ENCODE measurements at regions not wholly inside any gene's neighbourhood (a gene's known extent, or its start where the extent isn't known, plus 50 kb on each side); places are given as distances from the start of the nearest gene placed in this dataset.
A peak's percentile ranks its signal among the peaks of the same experiment; 100 is the strongest.

- no peak for DNase-seq (ENCODE audit: low read depth)
- H3K36me3 ChIP-seq (ENCODE audit: control insufficient read depth, insufficient read depth, low read length, severe bottlenecking): no peaks in the 10 kb centered on the region
- H3K4me1 ChIP-seq (ENCODE audit: control insufficient read depth, insufficient read depth, low read length): peaks cover 8% of the 10 kb centered on the region
- no peak overlapping the region for H3K4me3 ChIP-seq (ENCODE audit: low read length)
- H3K9ac ChIP-seq (ENCODE audit: low read length): no peak overlapping the region
- no peaks in the 10 kb centered on the region for H3K27me3 ChIP-seq (replicated peaks; ENCODE audit: control insufficient read depth, insufficient read depth, low read length)
- H3K9me3 ChIP-seq (ENCODE audit: control insufficient read depth, low read length): peaks cover 3% of the 10 kb centered on the region
Measured at GRCh38 chr2:168300460-168300859, 53.1 kb upstream of the STK39 start.

GRCh38 chr2:168304024-168304681, 56.8 kb upstream of the STK39 start:
- H3K9me3 ChIP-seq (ENCODE audit: control insufficient read depth, low read length): peaks cover 18% of the 10 kb centered on the region
- H3K9ac ChIP-seq (ENCODE audit: low read length): no peak overlapping the region
- no peak overlapping the region for H3K4me3 ChIP-seq (ENCODE audit: low read length)
- DNase-seq (ENCODE audit: low read depth): no peak
- H3K27me3 ChIP-seq (replicated peaks; ENCODE audit: control insufficient read depth, insufficient read depth, low read length): no peaks in the 10 kb centered on the region
- peaks cover 8% of the 10 kb centered on the region for H3K4me1 ChIP-seq (ENCODE audit: control insufficient read depth, insufficient read depth, low read length)
- no peaks in the 10 kb centered on the region for H3K36me3 ChIP-seq (ENCODE audit: control insufficient read depth, insufficient read depth, low read length, severe bottlenecking)

GRCh38 chr2:168307379-168307778, 60.0 kb upstream of the STK39 start:
- no peaks in the 10 kb centered on the region for H3K36me3 ChIP-seq (ENCODE audit: control insufficient read depth, insufficient read depth, low read length, severe bottlenecking)
- H3K4me3 ChIP-seq (ENCODE audit: low read length): no peak overlapping the region
- no peak overlapping the region for H3K9ac ChIP-seq (ENCODE audit: low read length)
- peaks cover 18% of the 10 kb centered on the region for H3K9me3 ChIP-seq (ENCODE audit: control insufficient read depth, low read length)
- H3K4me1 ChIP-seq (ENCODE audit: control insufficient read depth, insufficient read depth, low read length): no peaks in the 10 kb centered on the region
- DNase-seq (ENCODE audit: low read depth): no peak
- H3K27me3 ChIP-seq (replicated peaks; ENCODE audit: control insufficient read depth, insufficient read depth, low read length): no peaks in the 10 kb centered on the region

GRCh38 chr2:168310580-168310979, 63.2 kb upstream of the STK39 start:
- Histone ChIP-seq H3K27me3 (replicated peaks; ENCODE audit: control insufficient read depth, insufficient read depth, low read length) (no peaks in the 10 kb centered on the region), H3K4me3 (ENCODE audit: low read length) (no peak overlapping the region), H3K9ac (ENCODE audit: low read length) (no peak overlapping the region), H3K36me3 (ENCODE audit: control insufficient read depth, insufficient read depth, low read length, severe bottlenecking) (no peaks in the 10 kb centered on the region), H3K9me3 (ENCODE audit: control insufficient read depth, low read length) (peaks cover 19% of the 10 kb centered on the region), H3K4me1 (ENCODE audit: control insufficient read depth, insufficient read depth, low read length) (no peaks in the 10 kb centered on the region)
- DNase-seq (ENCODE audit: low read depth): no peak

GRCh38 chr2:168311261-168311910, 64.0 kb upstream of the STK39 start:
- no peak for DNase-seq (ENCODE audit: low read depth)
- Histone ChIP-seq H3K9ac (ENCODE audit: low read length) (no peak overlapping the region), H3K4me1 (ENCODE audit: control insufficient read depth, insufficient read depth, low read length) (no peaks in the 10 kb centered on the region), H3K9me3 (ENCODE audit: control insufficient read depth, low read length) (peaks cover 12% of the 10 kb centered on the region), H3K27me3 (replicated peaks; ENCODE audit: control insufficient read depth, insufficient read depth, low read length) (no peaks in the 10 kb centered on the region), H3K36me3 (ENCODE audit: control insufficient read depth, insufficient read depth, low read length, severe bottlenecking) (no peaks in the 10 kb centered on the region), H3K4me3 (ENCODE audit: low read length) (no peak overlapping the region)

GRCh38 chr2:168312036-168312822, 64.8 kb upstream of the STK39 start:
- Histone ChIP-seq H3K4me3 (ENCODE audit: low read length) (no peak overlapping the region), H3K9me3 (ENCODE audit: control insufficient read depth, low read length) (peaks cover 9% of the 10 kb centered on the region), H3K9ac (ENCODE audit: low read length) (no peak overlapping the region), H3K4me1 (ENCODE audit: control insufficient read depth, insufficient read depth, low read length) (no peaks in the 10 kb centered on the region), H3K27me3 (replicated peaks; ENCODE audit: control insufficient read depth, insufficient read depth, low read length) (no peaks in the 10 kb centered on the region), H3K36me3 (ENCODE audit: control insufficient read depth, insufficient read depth, low read length, severe bottlenecking) (no peaks in the 10 kb centered on the region)
- no peak for DNase-seq (ENCODE audit: low read depth)

- DNase-seq (ENCODE audit: low read depth): no peak
- H3K9me3 ChIP-seq (ENCODE audit: control insufficient read depth, low read length): peaks cover 5% of the 10 kb centered on the region
Measured at GRCh38 chr2:168314236-168314635, 66.8 kb upstream of the STK39 start.

GRCh38 chr2:168315331-168316072, 68.1 kb upstream of the STK39 start:
- peaks cover 8% of the 10 kb centered on the region for H3K4me1 ChIP-seq (ENCODE audit: control insufficient read depth, insufficient read depth, low read length)
- H3K4me3 ChIP-seq (ENCODE audit: low read length): no peak overlapping the region
- no peaks in the 10 kb centered on the region for H3K27me3 ChIP-seq (replicated peaks; ENCODE audit: control insufficient read depth, insufficient read depth, low read length)
- no peak for DNase-seq (ENCODE audit: low read depth)
- no peaks in the 10 kb centered on the region for H3K36me3 ChIP-seq (ENCODE audit: control insufficient read depth, insufficient read depth, low read length, severe bottlenecking)
- H3K9me3 ChIP-seq (ENCODE audit: control insufficient read depth, low read length): peaks cover 5% of the 10 kb centered on the region
- no peak overlapping the region for H3K9ac ChIP-seq (ENCODE audit: low read length)

More at GRCh38 chr2:168314236-168314635, 66.8 kb upstream of the STK39 start:
- no peaks in the 10 kb centered on the region for H3K27me3 ChIP-seq (replicated peaks; ENCODE audit: control insufficient read depth, insufficient read depth, low read length)
- no peaks in the 10 kb centered on the region for H3K36me3 ChIP-seq (ENCODE audit: control insufficient read depth, insufficient read depth, low read length, severe bottlenecking)
- no peaks in the 10 kb centered on the region for H3K4me1 ChIP-seq (ENCODE audit: control insufficient read depth, insufficient read depth, low read length)
- H3K9ac ChIP-seq (ENCODE audit: low read length): no peak overlapping the region
- no peak overlapping the region for H3K4me3 ChIP-seq (ENCODE audit: low read length)

GRCh38 chr2:168316073-168316440, 68.7 kb upstream of the STK39 start:
- H3K36me3 ChIP-seq (ENCODE audit: control insufficient read depth, insufficient read depth, low read length, severe bottlenecking): no peaks in the 10 kb centered on the region
- peaks cover 12% of the 10 kb centered on the region for H3K4me1 ChIP-seq (ENCODE audit: control insufficient read depth, insufficient read depth, low read length)
- peak; percentile 15 for DNase-seq (ENCODE audit: low read depth)
- H3K4me3 ChIP-seq (ENCODE audit: low read length): no peak overlapping the region
- no peaks in the 10 kb centered on the region for H3K27me3 ChIP-seq (replicated peaks; ENCODE audit: control insufficient read depth, insufficient read depth, low read length)
- no peak overlapping the region for H3K9ac ChIP-seq (ENCODE audit: low read length)
- H3K9me3 ChIP-seq (ENCODE audit: control insufficient read depth, low read length): peaks cover 5% of the 10 kb centered on the region

- Histone ChIP-seq H3K9me3 (ENCODE audit: control insufficient read depth, low read length) (peaks cover 5% of the 10 kb centered on the region), H3K4me1 (ENCODE audit: control insufficient read depth, insufficient read depth, low read length) (peaks cover 12% of the 10 kb centered on the region), H3K36me3 (ENCODE audit: control insufficient read depth, insufficient read depth, low read length, severe bottlenecking) (no peaks in the 10 kb centered on the region), H3K9ac (ENCODE audit: low read length) (no peak overlapping the region), H3K27me3 (replicated peaks; ENCODE audit: control insufficient read depth, insufficient read depth, low read length) (no peaks in the 10 kb centered on the region), H3K4me3 (ENCODE audit: low read length) (no peak overlapping the region)
- DNase-seq (ENCODE audit: low read depth): no peak
Measured at GRCh38 chr2:168317282-168317681, 69.9 kb upstream of the STK39 start.

GRCh38 chr2:168320267-168320666, 72.9 kb upstream of the STK39 start:
- no peak for DNase-seq (ENCODE audit: low read depth)
- no peak overlapping the region for H3K9ac ChIP-seq (ENCODE audit: low read length)
- peaks cover 11% of the 10 kb centered on the region for H3K27me3 ChIP-seq (replicated peaks; ENCODE audit: control insufficient read depth, insufficient read depth, low read length)
- H3K4me1 ChIP-seq (ENCODE audit: control insufficient read depth, insufficient read depth, low read length): peaks cover 15% of the 10 kb centered on the region
- H3K4me3 ChIP-seq (ENCODE audit: low read length): no peak overlapping the region
- no peaks in the 10 kb centered on the region for H3K9me3 ChIP-seq (ENCODE audit: control insufficient read depth, low read length)
- no peaks in the 10 kb centered on the region for H3K36me3 ChIP-seq (ENCODE audit: control insufficient read depth, insufficient read depth, low read length, severe bottlenecking)

Measured in adipocyte (in vitro differentiated cells).